ENCODE measurements at regions not wholly inside any gene's neighbourhood (a gene's known extent, or its start where the extent isn't known, plus 50 kb on each side); places are given as distances from the start of the nearest gene placed in this dataset.

DNA sequence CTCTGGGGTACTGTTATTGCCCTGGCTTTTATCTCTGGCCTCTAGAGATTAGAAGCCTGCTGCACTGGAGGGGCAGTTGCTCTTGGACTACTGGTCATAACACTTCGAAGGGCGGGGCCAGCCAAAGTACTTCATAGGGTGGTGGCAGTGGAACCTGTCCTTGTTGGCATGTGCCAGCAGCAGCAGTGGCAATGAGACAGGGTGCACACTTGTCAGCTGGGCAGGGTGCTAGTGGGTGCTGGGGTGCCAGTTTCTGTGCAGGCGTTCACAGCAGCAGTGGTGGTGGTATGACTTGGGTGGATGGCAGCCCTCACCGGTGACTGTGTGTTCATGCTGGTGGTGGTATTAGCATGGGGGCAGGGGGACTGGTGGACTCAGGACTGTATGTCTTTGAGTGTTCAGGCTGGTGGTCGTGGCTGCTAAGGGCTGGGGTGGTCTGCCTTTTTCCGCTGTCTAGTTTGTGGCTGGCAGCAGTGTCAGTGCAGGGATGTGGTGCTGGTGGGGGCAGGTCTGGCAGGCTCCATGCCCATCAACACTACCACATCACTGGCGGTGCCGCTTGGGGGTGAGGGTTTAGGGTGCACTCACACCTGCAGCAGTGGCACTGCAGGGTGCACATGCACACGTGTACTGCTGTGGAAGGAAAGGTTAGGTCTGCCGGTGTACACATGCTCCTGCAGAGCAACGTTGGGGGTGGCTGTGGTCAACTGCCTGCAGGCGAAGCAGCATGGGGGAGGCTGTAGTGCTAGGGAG lies 176.1 kb upstream of the CDC14C start:
- WGBS, 3 donors, result 90 to 93% (median 90%) methylated on average over 12 of the region's 12 CpGs
- H3K9me3 ChIP-seq, result no peaks in the 10 kb centered on the region
- intact Hi-C loops (cut with DNase I), result no loop called here

DNA sequence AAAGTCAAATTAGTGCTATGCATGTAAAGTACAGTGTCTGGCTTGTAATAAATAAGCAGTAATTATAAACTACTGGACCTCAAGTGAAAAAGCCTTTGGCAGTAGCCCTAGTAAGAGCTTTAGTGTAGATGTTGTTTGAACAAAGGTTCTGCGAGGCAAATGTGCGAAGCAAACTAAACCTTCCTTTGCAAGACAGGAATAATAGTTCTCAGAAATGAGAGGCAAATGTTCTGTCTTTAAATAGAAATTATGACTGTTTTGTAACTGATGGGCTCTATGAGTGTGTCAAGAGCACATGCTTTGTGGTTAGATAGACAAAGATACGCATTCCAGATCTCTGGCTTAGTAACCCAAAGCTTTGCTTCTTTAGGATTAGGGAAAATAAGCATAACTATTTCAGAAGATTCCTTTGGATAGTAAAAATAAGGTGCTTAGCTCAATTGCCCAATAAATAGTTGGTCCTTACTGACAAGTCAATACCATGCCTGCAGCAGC lies 169.2 kb upstream of the CDC14C start:
- Histone ChIP-seq H3K27ac (no peak overlapping the region), H3K4me3 (no peak overlapping the region), H3K36me3 (no peaks in the 10 kb centered on the region), H3K9me3 (no peaks in the 10 kb centered on the region), H3K27me3 (no peaks in the 10 kb centered on the region), H3K4me1 (ENCODE audit: insufficient read depth) (no peaks in the 10 kb centered on the region)
- DNase-seq, result no peak
- intact Hi-C loops (cut with DNase I), result no loop called here
- 87 to 91% (median 91%) methylated on average over 3 of the region's 3 CpGs for WGBS, 3 donors
- TF ChIP-seq, protein P1, sequence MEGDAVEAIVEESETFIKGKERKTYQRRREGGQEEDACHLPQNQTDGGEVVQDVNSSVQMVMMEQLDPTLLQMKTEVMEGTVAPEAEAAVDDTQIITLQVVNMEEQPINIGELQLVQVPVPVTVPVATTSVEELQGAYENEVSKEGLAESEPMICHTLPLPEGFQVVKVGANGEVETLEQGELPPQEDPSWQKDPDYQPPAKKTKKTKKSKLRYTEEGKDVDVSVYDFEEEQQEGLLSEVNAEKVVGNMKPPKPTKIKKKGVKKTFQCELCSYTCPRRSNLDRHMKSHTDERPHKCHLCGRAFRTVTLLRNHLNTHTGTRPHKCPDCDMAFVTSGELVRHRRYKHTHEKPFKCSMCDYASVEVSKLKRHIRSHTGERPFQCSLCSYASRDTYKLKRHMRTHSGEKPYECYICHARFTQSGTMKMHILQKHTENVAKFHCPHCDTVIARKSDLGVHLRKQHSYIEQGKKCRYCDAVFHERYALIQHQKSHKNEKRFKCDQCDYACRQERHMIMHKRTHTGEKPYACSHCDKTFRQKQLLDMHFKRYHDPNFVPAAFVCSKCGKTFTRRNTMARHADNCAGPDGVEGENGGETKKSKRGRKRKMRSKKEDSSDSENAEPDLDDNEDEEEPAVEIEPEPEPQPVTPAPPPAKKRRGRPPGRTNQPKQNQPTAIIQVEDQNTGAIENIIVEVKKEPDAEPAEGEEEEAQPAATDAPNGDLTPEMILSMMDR (IDR thresholded peaks at IDR 0.05), result no peak
- TF ChIP-seq POLR2A (IDR thresholded peaks at IDR 0.05) (no peak), EP300 (IDR thresholded peaks at IDR 0.05) (no peak)

More for the DNA sequence above, 176.1 kb upstream of the CDC14C start:
- Histone ChIP-seq H3K4me1 (ENCODE audit: insufficient read depth) (no peaks in the 10 kb centered on the region), H3K4me3 (no peak overlapping the region), H3K36me3 (no peaks in the 10 kb centered on the region), H3K27ac (no peak overlapping the region), H3K27me3 (no peaks in the 10 kb centered on the region)
- DNase-seq, result no peak
- TF ChIP-seq, protein P1 (IDR thresholded peaks at IDR 0.05), result no peak
- TF ChIP-seq POLR2A (IDR thresholded peaks at IDR 0.05), result no peak
- no peak for TF ChIP-seq EP300 (IDR thresholded peaks at IDR 0.05)

DNA sequence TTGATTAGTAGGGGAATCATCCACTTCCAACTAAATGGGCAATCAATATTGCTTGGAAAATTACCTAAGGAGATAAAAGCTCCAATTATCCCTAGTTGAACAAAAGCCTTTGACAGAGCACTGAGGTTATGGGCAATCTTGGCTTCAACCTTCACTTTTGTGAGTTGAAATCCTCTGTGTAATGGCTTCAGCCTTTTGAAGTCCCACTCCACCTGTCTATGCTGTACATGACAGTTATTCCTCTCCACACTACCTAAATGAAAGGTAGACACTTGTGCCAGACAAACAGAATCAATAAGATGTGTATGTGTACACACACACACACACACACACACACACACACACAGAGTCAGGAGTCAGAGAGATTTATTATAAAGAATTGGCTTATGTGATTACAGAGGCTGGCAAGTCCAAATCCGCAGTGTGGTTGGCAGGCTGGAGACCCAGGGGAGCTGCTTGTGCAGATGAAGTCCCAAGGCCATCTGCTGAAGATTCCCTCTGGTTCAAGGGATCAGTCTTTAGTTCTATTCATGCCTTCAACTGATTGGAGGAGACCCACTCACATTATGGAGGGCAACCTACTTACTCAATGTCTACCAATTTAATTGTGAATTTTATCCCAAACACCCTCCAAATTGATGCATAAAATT lies 164.8 kb upstream of the CDC14C start:
- Histone ChIP-seq H3K27me3 (no peaks in the 10 kb centered on the region), H3K4me3 (no peak overlapping the region), H3K27ac (no peak overlapping the region), H3K36me3 (no peaks in the 10 kb centered on the region), H3K9me3 (no peaks in the 10 kb centered on the region), H3K4me1 (ENCODE audit: insufficient read depth) (no peaks in the 10 kb centered on the region)
- intact Hi-C loops (cut with DNase I), result no loop called here
- 0 to 86% (median 51%) methylated on average over 1 of the region's 1 CpG for WGBS, 3 donors
- no peak for TF ChIP-seq POLR2A (IDR thresholded peaks at IDR 0.05)
- no peak for TF ChIP-seq EP300 (IDR thresholded peaks at IDR 0.05)
- TF ChIP-seq, protein P1 (IDR thresholded peaks at IDR 0.05), result no peak
- no peak for DNase-seq

DNA sequence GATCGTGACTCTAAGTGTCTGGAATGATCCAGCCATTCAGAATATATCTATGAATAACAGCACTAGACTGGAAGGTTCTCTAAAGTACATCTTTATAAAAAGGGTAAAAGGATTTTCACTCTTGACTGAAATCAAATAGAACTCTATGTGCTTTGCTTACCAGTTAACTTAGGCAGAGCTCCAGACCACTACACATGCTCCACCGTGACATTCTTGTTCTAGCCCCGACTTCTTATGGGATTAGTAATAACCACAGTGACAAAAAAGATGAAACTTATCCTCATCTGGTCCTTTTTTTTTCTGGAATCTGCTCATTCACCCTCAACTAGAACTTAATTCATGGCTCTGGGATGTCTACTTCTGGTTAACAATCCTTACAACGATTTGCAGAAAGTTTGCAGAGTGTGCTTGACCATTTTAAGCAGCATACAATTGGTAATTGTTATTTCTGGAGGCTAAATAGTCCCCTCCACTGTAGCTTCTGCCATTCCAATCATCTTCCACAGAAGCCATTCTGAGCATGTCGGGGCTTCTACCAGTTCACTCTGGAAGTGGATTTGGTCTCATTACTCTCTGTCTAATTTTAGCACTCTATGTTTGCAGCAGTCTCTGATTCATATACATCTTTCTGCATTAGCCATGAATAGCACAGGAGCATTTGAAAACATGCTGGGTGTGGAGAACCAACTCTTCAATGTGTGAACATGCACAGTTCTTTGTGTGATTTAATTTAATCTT lies 163.7 kb upstream of the CDC14C start:
- Histone ChIP-seq H3K4me1 (ENCODE audit: insufficient read depth) (no peaks in the 10 kb centered on the region), H3K27ac (no peak overlapping the region), H3K9me3 (no peaks in the 10 kb centered on the region), H3K27me3 (no peaks in the 10 kb centered on the region), H3K36me3 (no peaks in the 10 kb centered on the region), H3K4me3 (no peak overlapping the region)
- no peak for DNase-seq
- TF ChIP-seq EP300 (IDR thresholded peaks at IDR 0.05) (no peak), POLR2A (IDR thresholded peaks at IDR 0.05) (no peak)
- TF ChIP-seq, protein P1 (IDR thresholded peaks at IDR 0.05), result no peak
- WGBS, 3 donors, result 75 to 80% (median 75%) methylated on average over 5 of the region's 5 CpGs
- intact Hi-C loops (cut with DNase I), result no loop called here
